OCI-LY3 (cell line): ENCODE measurements at regions not wholly inside any gene's neighbourhood (a gene's known extent, or its start where the extent isn't known, plus 50 kb on each side); places are given as distances from the start of the nearest gene placed in this dataset.

Experiments
- H2AFZ ChIP-seq: fragments of 200-600, 300-600 bp; shearing (Covaris generic); 2 replicates; pipeline ENCODE4 v1.6.0; 2014; ENCODE audit warnings: antibody characterized with exemption, low read depth, low read length
- H3K27ac ChIP-seq: fragments of 200-600, 300-600 bp; sonication (generic); 2 replicates; pipeline ENCODE4 v1.5.1; 2014; ENCODE audit warnings: mild to moderate bottlenecking, low read length, moderate library complexity, mixed read lengths
- H3K27me3 ChIP-seq: fragments of 200-600, 300-600 bp; sonication (generic); 2 replicates; pipeline ENCODE4 v1.6.1; 2014; ENCODE audit warnings: low read depth, low read length, mixed read lengths
- H3K36me3 ChIP-seq: fragments of 200-600, 300-600 bp; sonication (generic); replicated peaks from 2 replicates; pipeline ENCODE3; 2014; ENCODE audit warnings: low read depth, low read length, mixed read lengths
- H3K4me1 ChIP-seq: fragments of 300-600, 200-600 bp; sonication (generic); 2 replicates; pipeline ENCODE4 v1.6.1; 2014; ENCODE audit warnings: low read length, mixed read lengths
- H3K4me2 ChIP-seq: fragments of 200-600, 300-600 bp; sonication (generic); 2 replicates; pipeline ENCODE4 v1.6.1; 2014; ENCODE audit warnings: low read length, mixed read lengths
- H3K4me3 ChIP-seq: fragments of 300-600, 200-600 bp; sonication (generic); 2 replicates; pipeline ENCODE4 v1.5.1; 2014; ENCODE audit warnings: antibody characterized with exemption, mild to moderate bottlenecking, low read length, moderate library complexity
- H3K79me2 ChIP-seq: fragments of 300-600, 200-600 bp; shearing (Covaris generic); 2 replicates; pipeline ENCODE4 v1.6.1; 2014; ENCODE audit warnings: mild to moderate bottlenecking, low read length, mixed read lengths
- H3K9ac ChIP-seq: fragments of 300-600, 200-600 bp; shearing (Covaris generic); 2 replicates; pipeline ENCODE4 v1.6.0; 2014; ENCODE audit warnings: mild to moderate bottlenecking, low read length, moderate library complexity
- H3K9me3 ChIP-seq: fragments of 200-600, 300-600 bp; shearing (Covaris generic); 2 replicates; pipeline ENCODE4 v1.6.1; 2014; ENCODE audit warnings: low read length, mixed read lengths; ENCODE audit not compliant: insufficient read depth
- H4K20me1 ChIP-seq: fragments of 200-600, 300-600 bp; sonication (generic); 2 replicates; pipeline ENCODE4 v1.6.1; 2016; ENCODE audit warnings: low read length, mixed read lengths; ENCODE audit not compliant: insufficient read depth
- EZH2phosphoT487 ChIP-seq: fragments of 200-600 bp; shearing (Covaris generic); IDR thresholded peaks from 2 replicates; pipeline ENCODE4 v1.6.1; 2018; ENCODE audit warnings: antibody characterized with exemption, mixed run types, low read depth
- TF ChIP-seq, protein P1 (sequence below): fragments of 200-600, 300-600 bp; sonication (generic); IDR thresholded peaks from 2 replicates; pipeline ENCODE4 v1.5.1; 2014; ENCODE audit warnings: antibody characterized with exemption, low read length, low read depth

GRCh38 chr1:209427277-209427676, 156.2 kb upstream of the CAMK1G start:
- H3K9ac ChIP-seq: no peak overlapping the region
- H3K27me3 ChIP-seq: peaks cover 27% of the 10 kb centered on the region
- H3K27ac ChIP-seq: no peak overlapping the region
- no peak overlapping the region for H3K4me2 ChIP-seq
- no peaks in the 10 kb centered on the region for H3K9me3 ChIP-seq
- H3K4me1 ChIP-seq: no peaks in the 10 kb centered on the region
- H3K79me2 ChIP-seq: no peaks in the 10 kb centered on the region
- no peaks in the 10 kb centered on the region for H4K20me1 ChIP-seq
- TF ChIP-seq, protein P1, sequence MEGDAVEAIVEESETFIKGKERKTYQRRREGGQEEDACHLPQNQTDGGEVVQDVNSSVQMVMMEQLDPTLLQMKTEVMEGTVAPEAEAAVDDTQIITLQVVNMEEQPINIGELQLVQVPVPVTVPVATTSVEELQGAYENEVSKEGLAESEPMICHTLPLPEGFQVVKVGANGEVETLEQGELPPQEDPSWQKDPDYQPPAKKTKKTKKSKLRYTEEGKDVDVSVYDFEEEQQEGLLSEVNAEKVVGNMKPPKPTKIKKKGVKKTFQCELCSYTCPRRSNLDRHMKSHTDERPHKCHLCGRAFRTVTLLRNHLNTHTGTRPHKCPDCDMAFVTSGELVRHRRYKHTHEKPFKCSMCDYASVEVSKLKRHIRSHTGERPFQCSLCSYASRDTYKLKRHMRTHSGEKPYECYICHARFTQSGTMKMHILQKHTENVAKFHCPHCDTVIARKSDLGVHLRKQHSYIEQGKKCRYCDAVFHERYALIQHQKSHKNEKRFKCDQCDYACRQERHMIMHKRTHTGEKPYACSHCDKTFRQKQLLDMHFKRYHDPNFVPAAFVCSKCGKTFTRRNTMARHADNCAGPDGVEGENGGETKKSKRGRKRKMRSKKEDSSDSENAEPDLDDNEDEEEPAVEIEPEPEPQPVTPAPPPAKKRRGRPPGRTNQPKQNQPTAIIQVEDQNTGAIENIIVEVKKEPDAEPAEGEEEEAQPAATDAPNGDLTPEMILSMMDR: no peak
- TF ChIP-seq EZH2phosphoT487: no peak
- H3K4me3 ChIP-seq: no peak overlapping the region
- no peak overlapping the region for H2AFZ ChIP-seq
- no peaks in the 10 kb centered on the region for H3K36me3 ChIP-seq

DNA sequence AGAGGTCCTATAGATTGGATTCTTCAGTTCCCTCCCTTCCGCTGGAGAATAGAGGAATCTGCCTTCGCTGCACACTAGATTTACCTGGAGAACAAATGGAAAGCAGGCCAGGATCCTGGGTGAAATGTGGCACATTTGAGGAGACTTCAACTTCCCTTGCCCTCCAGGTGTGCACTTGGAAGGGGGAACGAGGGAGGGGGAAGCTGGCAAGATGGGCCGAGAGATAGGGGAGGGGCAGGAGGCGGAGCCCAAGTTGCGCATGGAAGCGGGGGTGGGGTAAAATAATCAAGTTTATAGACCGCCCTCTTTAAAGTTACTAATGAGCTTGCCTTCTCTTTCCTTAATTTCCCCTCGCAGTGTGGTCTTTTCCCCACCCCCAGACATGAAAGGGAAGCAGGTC, 155.7 kb upstream of the CAMK1G start:
- H3K27me3 ChIP-seq: peaks cover 23% of the 10 kb centered on the region
- TF ChIP-seq, protein P1: no peak
- TF ChIP-seq EZH2phosphoT487: no peak
- H3K4me1 ChIP-seq: no peaks in the 10 kb centered on the region
- no peak overlapping the region for H3K4me3 ChIP-seq
- no peaks in the 10 kb centered on the region for H3K36me3 ChIP-seq
- no peak overlapping the region for H3K27ac ChIP-seq
- H3K9me3 ChIP-seq: no peaks in the 10 kb centered on the region
- H3K9ac ChIP-seq: no peak overlapping the region
- no peaks in the 10 kb centered on the region for H3K79me2 ChIP-seq
- H3K4me2 ChIP-seq: no peak overlapping the region
- no peak overlapping the region for H2AFZ ChIP-seq
- H4K20me1 ChIP-seq: no peaks in the 10 kb centered on the region

- H3K27ac ChIP-seq: no peak overlapping the region
Observed at GRCh38 chr1:209428241-209428921, 155.1 kb upstream of the CAMK1G start.

GRCh38 chr1:209429611-209430010, 153.9 kb upstream of the CAMK1G start:
- Histone ChIP-seq H3K4me3 (no peak overlapping the region), H3K27me3 (peaks cover 28% of the 10 kb centered on the region), H3K4me2 (no peak overlapping the region), H3K9me3 (no peaks in the 10 kb centered on the region), H3K27ac (no peak overlapping the region), H3K79me2 (no peaks in the 10 kb centered on the region), H3K36me3 (no peaks in the 10 kb centered on the region), H4K20me1 (no peaks in the 10 kb centered on the region), H2AFZ (no peak overlapping the region), H3K9ac (no peak overlapping the region), H3K4me1 (no peaks in the 10 kb centered on the region)
- TF ChIP-seq EZH2phosphoT487: no peak
- TF ChIP-seq, protein P1: no peak

More at GRCh38 chr1:209428241-209428921, 155.1 kb upstream of the CAMK1G start:
- Histone ChIP-seq H3K36me3 (no peaks in the 10 kb centered on the region), H3K9ac (no peak overlapping the region), H3K9me3 (no peaks in the 10 kb centered on the region), H3K4me2 (no peak overlapping the region), H3K4me1 (no peaks in the 10 kb centered on the region), H4K20me1 (no peaks in the 10 kb centered on the region), H2AFZ (no peak overlapping the region), H3K27me3 (peaks cover 26% of the 10 kb centered on the region), H3K79me2 (no peaks in the 10 kb centered on the region), H3K4me3 (no peak overlapping the region)
- TF ChIP-seq, protein P1: no peak
- TF ChIP-seq EZH2phosphoT487: no peak
